HepG2 (cell line): ENCODE measurements at regions not wholly inside any gene's neighbourhood (a gene's known extent, or its start where the extent isn't known, plus 50 kb on each side); places are given as distances from the start of the nearest gene placed in this dataset.

Experiments used
- ATAC-seq: fragments of 200-7000 bp; cut with Tn5 transposase; 3 replicates; pipeline ENCODE4 v1.9.1; 2020; ENCODE audit warnings: mild to moderate bottlenecking, moderate library complexity
- BruUV-seq: library from RNA; stranded (reverse); fragments of 400-500 nt; replicated peaks from 2 replicates; lab custom pipeline; 2021; lab: Mats Ljungman, UMichigan
- CTCF ChIA-PET: fragments of 300-600 bp; formaldehyde crosslinking; extraction: SDS; loops from one replicate; lab custom pipeline; 2021; ENCODE audit warnings: low total read pairs, inconsistent platforms, low intra/inter-chr PET ratio; lab: Yijun Ruan, JAX
- POLR2A ChIA-PET: fragments of 350-600 bp; sonication (Branson Sonifier 250); formaldehyde crosslinking; loops from one replicate; lab custom pipeline; 2020; ENCODE audit warnings: antibody characterized with exemption, inconsistent platforms; lab: Yijun Ruan, JAX
- DNase-seq: peaks from one replicate; pipeline ENCODE4 v3.0.0-alpha.2; 2015; ENCODE audit warnings: low spot score
- FAIRE-seq: peaks from 3 replicates; lab custom pipeline; 2011; peaks lifted over from hg19 to GRCh38; lab: Jason Lieb, UNC
- H2AFZ ChIP-seq: one replicate; pipeline ENCODE4 v1.6.1; 2011; ENCODE audit warnings: low read length, inconsistent platforms
- H3K27ac ChIP-seq: fragments of 300-600 bp; 3 replicates; pipeline ENCODE4 v1.8.0; 2011; ENCODE audit warnings: mixed run types, mild to moderate bottlenecking, mixed read lengths, low read length, inconsistent platforms; ENCODE audit not compliant: insufficient read depth; ENCODE audit errors: extremely low read length
- H3K27me3 ChIP-seq, 2 experiments: fragments of 200-600 bp in 1 of 2; 2 replicates in 1 of 2; 3 replicates in 1 of 2; pipeline versions ENCODE4 v1.6.0 to v1.8.0; 2011; ENCODE audit warnings: low read length in 2 of 2, mild to moderate bottlenecking in 2 of 2, moderate library complexity in 2 of 2, inconsistent platforms in 1 of 2; ENCODE audit not compliant: insufficient read depth in 2 of 2, control insufficient read depth in 1 of 2
- H3K36me3 ChIP-seq, 2 experiments: fragments of 200-600 bp in 1 of 2; replicated peaks in 1 of 2; 2 replicates in 1 of 2; 3 replicates in 1 of 2; pipeline versions ENCODE4 v1.5.1 to v1.8.0; 2011; ENCODE audit warnings: low read length in 2 of 2, inconsistent platforms in 1 of 2; ENCODE audit not compliant: insufficient read depth in 2 of 2, control insufficient read depth in 1 of 2
- H3K4me1 ChIP-seq: 2 replicates; pipeline ENCODE4 v1.5.1; 2012; ENCODE audit warnings: low read length, inconsistent platforms; ENCODE audit not compliant: insufficient read depth
- H3K4me2 ChIP-seq: 2 replicates; pipeline ENCODE4 v1.6.0; 2011; ENCODE audit warnings: low read depth, low read length, inconsistent platforms
- H3K4me3 ChIP-seq, 3 experiments: fragments of 200-600 bp in 1 of 3; sonication (generic), shearing (Covaris generic) in 1 of 3; replicated peaks in 1 of 3; 2 replicates each; pipeline ENCODE4 v1.5.1; 2011 to 2016; ENCODE audit warnings: low read length in 3 of 3, inconsistent platforms in 2 of 3, low read depth in 2 of 3, mild to moderate bottlenecking in 2 of 3, control low read depth in 1 of 3, mixed read lengths in 1 of 3; ENCODE audit not compliant: insufficient read depth in 1 of 3
- H3K79me2 ChIP-seq: one replicate; pipeline ENCODE4 v1.6.1; 2011; ENCODE audit warnings: low read length, inconsistent platforms; ENCODE audit not compliant: insufficient read depth
- H3K9ac ChIP-seq: 2 replicates; pipeline ENCODE4 v1.6.0; 2011; ENCODE audit warnings: mild to moderate bottlenecking, low read depth, low read length, inconsistent platforms; ENCODE audit not compliant: insufficient read depth
- H3K9me3 ChIP-seq: 2 replicates; pipeline ENCODE4 v1.5.1; 2012; ENCODE audit warnings: mild to moderate bottlenecking, low read length
- H4K20me1 ChIP-seq: 2 replicates; pipeline ENCODE4 v1.6.0; 2011; ENCODE audit warnings: inconsistent platforms, mild to moderate bottlenecking, low read length, moderate library complexity; ENCODE audit not compliant: insufficient read depth
- CREM ChIP-seq, 2 experiments: sonication (generic) in 1 of 2; formaldehyde crosslinking in 1 of 2; IDR thresholded peaks; 2 replicates each; pipeline versions ENCODE4 v1.4.0 to v1.6.1; 2016 to 2020; ENCODE audit warnings: antibody characterized with exemption in 1 of 2, mild to moderate bottlenecking in 1 of 2, missing genetic modification reagents in 1 of 2
- JUN ChIP-seq: sonication (generic); formaldehyde crosslinking; IDR thresholded peaks from 2 replicates; pipeline ENCODE4 v1.4.0; 2020; ENCODE audit warnings: mild to moderate bottlenecking, missing genetic modification reagents
- MAF1 ChIP-seq: sonication (generic); formaldehyde crosslinking; IDR thresholded peaks from 2 replicates; pipeline ENCODE4 v1.5.0; 2020; ENCODE audit warnings: missing genetic modification reagents, borderline replicate concordance
- MEIS2 ChIP-seq: sonication (generic); formaldehyde crosslinking; IDR thresholded peaks from 2 replicates; pipeline ENCODE4 v1.9.0; 2021; ENCODE audit warnings: mild to moderate bottlenecking, missing genetic modification reagents
- MYPOP ChIP-seq: sonication (generic); formaldehyde crosslinking; IDR thresholded peaks from 2 replicates; pipeline ENCODE4 v1.8.1; 2023; ENCODE audit warnings: mild to moderate bottlenecking, moderate library complexity, missing genetic modification reagents
- NFYB ChIP-seq: sonication (generic); formaldehyde crosslinking; IDR thresholded peaks from 2 replicates; pipeline ENCODE4 v1.4.0; 2020; ENCODE audit warnings: missing genetic modification reagents
- SMYD3 ChIP-seq: sonication (generic); formaldehyde crosslinking; IDR thresholded peaks from 2 replicates; pipeline ENCODE4 v1.8.1; 2023; ENCODE audit warnings: mild to moderate bottlenecking, missing genetic modification reagents
- STAT5B ChIP-seq: sonication (generic); formaldehyde crosslinking; IDR thresholded peaks from 2 replicates; pipeline ENCODE4 v1.4.0; 2020; ENCODE audit warnings: missing genetic modification reagents
- ZMYM2 ChIP-seq: sonication (generic); formaldehyde crosslinking; IDR thresholded peaks from 2 replicates; pipeline ENCODE4 v1.8.0; 2022; ENCODE audit warnings: mild to moderate bottlenecking, missing genetic modification reagents
- ZNF281 ChIP-seq: sonication (generic); formaldehyde crosslinking; IDR thresholded peaks from 2 replicates; pipeline ENCODE4 v1.4.0; 2020; ENCODE audit warnings: missing genetic modification reagents, borderline replicate concordance
- ZNF484 ChIP-seq: sonication (generic); formaldehyde crosslinking; IDR thresholded peaks from 2 replicates; pipeline ENCODE4 v1.5.1; 2020; ENCODE audit warnings: mild to moderate bottlenecking, low read depth, missing genetic modification reagents, borderline replicate concordance
- ZNF510 ChIP-seq: sonication (generic); formaldehyde crosslinking; IDR thresholded peaks from 2 replicates; pipeline ENCODE4 v1.4.0; 2020; ENCODE audit warnings: low read depth, mild to moderate bottlenecking, missing genetic modification reagents
- ZNF512B ChIP-seq: sonication (generic); formaldehyde crosslinking; IDR thresholded peaks from 2 replicates; pipeline ENCODE4 v1.5.1; 2020; ENCODE audit warnings: missing genetic modification reagents, mild to moderate bottlenecking, borderline replicate concordance
- ZNF570 ChIP-seq: sonication (generic); formaldehyde crosslinking; IDR thresholded peaks from 2 replicates; pipeline ENCODE4 v1.4.0; 2020; ENCODE audit warnings: mild to moderate bottlenecking, missing genetic modification reagents, borderline replicate concordance
- ZNF639 ChIP-seq: conservative IDR thresholded peaks from 2 replicates; pipeline ENCODE4 v1.6.1; 2018; ENCODE audit warnings: missing genetic modification reagents
- ZNF720 ChIP-seq: sonication (generic); formaldehyde crosslinking; IDR thresholded peaks from 2 replicates; pipeline ENCODE4 v1.4.0; 2020; ENCODE audit warnings: missing genetic modification reagents
- ZNF766 ChIP-seq: sonication (generic); formaldehyde crosslinking; IDR thresholded peaks from 2 replicates; pipeline ENCODE4 v1.5.0; 2020; ENCODE audit warnings: missing genetic modification reagents, borderline replicate concordance
- WGBS: methylation state at CpG from one replicate; pipeline ENCODE4 v1.1.6; 2017; ENCODE audit warnings: low lambda C conversion rate; 5-methylcytosine and 5-hydroxymethylcytosine counted together
- in situ Hi-C: cut with HindIII; loops from 2 replicates; pipeline ENCODE4 v1.10.0; 2017; ENCODE audit warnings: low pct_unique_long_range_greater_than_20kb; ENCODE audit not compliant: extremely low pct_ligation_motif_present
- intact Hi-C: fragments of 100-400 bp; cut with micrococcal nuclease; formaldehyde crosslinking; loops from one replicate; pipeline ENCODE4 v1.10.0; 2022; ENCODE audit not compliant: unreplicated experiment

- H3K27me3 ChIP-seq: no peaks in the 10 kb centered on the region; a peak in 1 of 5 replicates
- intact Hi-C loops (no loop called here), in situ Hi-C loops (no loop called here)
- no peak overlapping the region for H3K9ac ChIP-seq
- no peak overlapping the region for H3K4me3 ChIP-seq
- ATAC-seq (no peak), DNase-seq (no peak), FAIRE-seq (no peak)
- WGBS: 4% methylated on average over 4 of the region's 5 CpGs
- ChIA-PET POLR2A (no interaction called here), CTCF (no interaction called here)
- no TSS peak for BruUV-seq
- no peak overlapping the region for H2AFZ ChIP-seq
- no peak overlapping the region for H3K27ac ChIP-seq
- H3K79me2 ChIP-seq: no peaks in the 10 kb centered on the region
- no peaks in the 10 kb centered on the region for H3K9me3 ChIP-seq
- no peaks in the 10 kb centered on the region for H3K4me1 ChIP-seq
- no peaks in the 10 kb centered on the region for H4K20me1 ChIP-seq
- no peak overlapping the region for H3K4me2 ChIP-seq
- H3K36me3 ChIP-seq: no peaks in the 10 kb centered on the region
- TF ChIP-seq ZNF510 (CRISPR knock-in tag) (no peak), ZNF484 (CRISPR knock-in tag) (no peak), ZNF281 (no peak), ZMYM2 (CRISPR knock-in tag) (no peak), MEIS2 (no peak), ZNF720 (no peak), MAF1 (CRISPR knock-in tag) (no peak), MYPOP (CRISPR knock-in tag) (no peak), ZNF766 (CRISPR knock-in tag) (no peak), JUN (no peak), ZNF570 (no peak), NFYB (no peak), ZNF639 (no peak), SMYD3 (no peak), STAT5B (CRISPR knock-in tag) (no peak), CREM (IDR thresholded peaks at IDR 0.05) (no peak), CREM (CRISPR knock-in tag; IDR thresholded peaks at IDR 0.05) (no peak), ZNF512B (CRISPR knock-in tag) (no peak)
These were observed 354.2 kb downstream of the PDCD6IP start for GRCh38 chr3:34152656-34153055.
